EH (cell line): ENCODE measurements at regions not wholly inside any gene's neighbourhood (a gene's known extent, or its start where the extent isn't known, plus 50 kb on each side); places are given as distances from the start of the nearest gene placed in this dataset.
A peak's percentile ranks its signal among the peaks of the same experiment; 100 is the strongest.

Experiments used
- DNase-seq: peaks from one replicate; pipeline ENCODE4 v3.0.0-alpha.2; 2015; ENCODE audit warnings: low read depth

DNA sequence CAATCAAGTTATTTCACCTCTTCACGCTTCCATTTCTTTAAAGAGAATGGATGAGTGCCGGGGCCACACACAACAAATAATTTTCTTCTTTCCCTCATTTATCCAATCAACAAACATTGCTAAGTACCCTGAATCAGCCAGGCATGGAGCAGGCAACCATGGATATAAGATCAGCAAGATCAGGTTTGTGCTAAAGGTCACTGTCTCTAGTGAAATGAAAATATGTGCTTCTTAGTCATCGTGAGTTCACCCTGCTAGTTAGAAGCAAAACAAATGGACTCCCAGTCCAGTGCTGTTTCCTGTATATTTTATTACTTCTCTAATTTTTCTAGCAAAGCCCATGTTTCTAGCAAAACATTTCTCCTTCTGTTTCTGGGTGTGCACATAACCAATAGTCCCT, 629.2 kb downstream of the BNC2 start:
- DNase-seq, result peak; percentile 86

DNA sequence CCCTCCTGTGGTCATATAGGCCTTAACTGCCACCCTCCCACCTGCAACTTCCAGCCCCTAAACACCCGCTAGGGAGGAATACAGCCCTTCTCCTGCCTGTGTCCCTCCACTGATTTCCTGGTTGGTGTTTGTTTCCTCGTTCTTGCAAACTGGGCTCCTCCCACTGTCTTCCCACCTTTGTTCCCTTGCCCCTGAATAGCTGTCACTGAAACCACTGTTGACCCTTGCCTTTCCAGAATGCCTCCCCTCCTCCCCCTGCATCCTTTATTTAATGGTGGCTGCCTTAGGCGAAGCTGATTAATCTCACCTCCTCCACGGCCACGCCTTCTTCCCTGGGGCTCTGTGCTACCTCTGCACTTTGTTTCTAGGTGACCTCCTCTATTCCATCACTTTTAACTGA, 626.7 kb downstream of the BNC2 start:
- no peak for DNase-seq

DNA sequence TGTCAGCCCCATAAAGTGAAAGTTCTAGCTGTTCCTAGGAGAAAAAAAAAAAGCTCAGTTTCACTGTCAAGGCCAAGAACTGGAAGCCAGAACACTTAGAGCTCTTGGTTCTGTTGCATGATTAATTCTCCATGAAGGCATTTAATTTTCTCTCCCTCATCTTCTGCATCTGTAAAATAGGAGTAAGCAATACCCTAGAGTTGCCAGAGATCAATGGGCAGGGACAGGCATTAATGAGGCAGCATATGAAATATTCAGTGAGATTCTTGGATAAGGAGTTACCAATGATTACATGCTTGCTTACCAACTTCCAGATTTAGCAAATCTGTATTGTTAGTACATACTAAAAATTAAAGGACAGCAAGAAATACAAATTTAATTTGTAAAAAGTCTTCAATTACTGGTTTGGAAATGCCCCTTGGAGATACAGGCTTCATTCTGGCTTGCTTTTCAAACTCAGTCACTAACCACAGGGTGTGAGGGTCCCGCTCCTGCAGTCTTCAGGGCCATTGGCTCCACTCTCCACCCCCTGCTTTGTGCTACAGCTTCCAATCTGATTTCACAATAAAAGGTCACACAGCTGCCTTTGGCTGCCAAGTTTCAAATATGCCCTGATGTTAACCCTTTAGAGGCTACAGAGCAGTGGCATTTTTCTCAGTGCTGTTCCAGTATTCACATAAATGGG, 624.6 kb downstream of the BNC2 start:
- peak; percentile 70 for DNase-seq

DNA sequence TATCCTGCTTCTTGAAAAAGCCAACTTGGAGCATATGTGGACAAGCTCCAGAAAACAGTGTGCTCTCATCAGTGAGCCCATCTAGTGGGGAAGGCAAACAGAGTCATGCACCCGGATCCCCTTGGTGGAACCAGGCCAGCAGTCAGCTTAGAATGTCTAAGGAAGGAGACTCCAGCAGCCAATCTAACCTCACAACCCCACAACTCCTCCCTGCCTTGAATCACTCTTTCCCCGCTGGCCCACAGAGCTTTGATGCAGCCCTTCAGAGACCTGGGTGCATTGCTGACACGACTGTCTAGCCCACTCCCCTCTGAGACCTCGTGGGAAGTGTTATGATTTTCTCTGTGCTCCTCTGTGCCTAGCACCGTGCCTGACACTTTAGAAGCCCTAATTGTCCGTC, 623.7 kb downstream of the BNC2 start:
- DNase-seq, result peak; percentile 36

DNA sequence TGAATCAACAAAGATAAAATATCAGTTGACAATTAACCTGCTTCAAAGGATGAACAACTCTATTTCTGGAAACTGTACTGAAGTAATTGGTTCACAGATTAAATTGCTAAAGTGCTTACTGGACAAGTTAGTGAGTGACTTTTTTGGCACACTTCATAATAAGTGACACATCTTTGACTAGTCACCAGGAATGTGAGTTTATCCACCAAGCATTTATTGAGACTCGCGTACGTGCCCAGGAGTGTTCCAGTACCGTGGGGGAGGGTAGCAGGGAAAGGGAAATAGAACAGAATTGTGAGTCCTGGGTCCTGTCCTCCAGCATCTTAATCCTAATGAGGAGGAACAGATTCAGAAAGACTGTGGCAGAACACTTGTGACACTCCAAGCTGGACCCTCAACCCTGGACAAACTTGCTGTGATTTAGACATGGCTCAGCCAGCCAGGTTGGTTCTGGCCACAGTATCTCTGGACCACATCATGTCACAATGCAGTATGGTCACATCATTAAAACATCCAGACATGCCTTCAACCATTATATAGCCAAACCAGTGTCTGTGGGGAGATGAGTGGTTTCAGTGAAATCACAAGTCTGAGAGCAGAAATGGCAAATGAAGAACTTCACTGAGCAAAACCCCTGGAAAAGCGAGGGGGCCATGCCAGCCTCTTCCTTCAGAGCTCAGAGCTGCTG, 623.1 kb downstream of the BNC2 start:
- peak; percentile 93 for DNase-seq

DNA sequence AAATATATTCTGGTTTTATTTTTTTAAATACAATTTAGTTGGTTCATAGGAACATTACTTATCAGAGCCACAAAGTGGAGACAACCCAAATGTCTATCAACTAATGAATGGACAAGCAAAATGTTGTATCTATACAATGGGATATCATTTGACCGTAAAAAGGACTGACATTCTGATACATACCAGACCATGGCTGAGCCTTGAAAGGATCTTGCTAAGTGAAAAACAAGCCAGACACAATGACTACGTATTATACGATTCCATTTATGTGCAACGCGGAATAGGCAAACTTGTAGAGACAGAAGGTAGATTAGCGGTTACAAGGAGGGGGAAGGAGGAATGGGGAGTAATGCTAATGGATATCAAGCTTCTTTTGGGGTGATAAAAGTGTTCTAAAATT, 621.6 kb downstream of the BNC2 start:
- DNase-seq, result no peak

DNA sequence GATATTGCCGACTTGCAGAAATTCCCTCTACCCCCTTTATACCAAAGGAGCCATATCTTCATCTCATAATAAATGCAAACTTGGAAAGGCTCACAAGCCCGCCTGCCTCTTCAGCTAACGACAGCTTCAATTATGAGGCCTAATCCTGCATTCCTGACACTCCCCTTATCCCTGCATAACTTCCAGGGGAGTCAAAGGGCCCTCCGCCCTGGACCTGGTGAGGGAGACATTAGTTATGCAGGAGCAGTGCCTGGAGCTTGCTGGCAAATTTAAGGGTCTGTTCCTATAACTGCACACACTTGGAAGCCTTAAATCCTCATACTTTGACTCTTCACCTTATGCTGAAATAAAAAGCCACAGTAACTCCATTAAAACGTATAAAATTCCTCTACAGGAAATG, 617.9 kb downstream of the BNC2 start:
- DNase-seq, result peak; percentile 46

DNA sequence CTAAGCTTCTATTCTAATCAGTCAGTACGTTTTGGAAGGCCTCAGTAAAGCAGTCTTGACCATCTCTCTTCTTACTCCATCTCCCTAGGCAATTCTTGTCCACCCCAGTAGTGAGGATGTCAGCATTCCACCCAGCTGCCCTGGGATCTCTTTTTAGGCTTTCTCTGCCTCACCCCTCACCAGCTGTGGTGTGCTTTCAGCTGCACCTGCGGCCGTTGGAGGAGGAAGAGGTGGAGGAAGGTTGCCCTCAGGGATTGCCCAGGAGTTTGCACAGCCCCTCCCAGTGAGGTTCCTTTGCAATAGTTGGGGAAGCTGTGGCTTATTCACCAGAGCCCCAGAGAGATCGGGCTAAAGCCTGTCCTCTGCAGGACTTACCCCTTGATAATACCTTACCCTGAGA, 615.8 kb downstream of the BNC2 start:
- DNase-seq, result no peak

DNA sequence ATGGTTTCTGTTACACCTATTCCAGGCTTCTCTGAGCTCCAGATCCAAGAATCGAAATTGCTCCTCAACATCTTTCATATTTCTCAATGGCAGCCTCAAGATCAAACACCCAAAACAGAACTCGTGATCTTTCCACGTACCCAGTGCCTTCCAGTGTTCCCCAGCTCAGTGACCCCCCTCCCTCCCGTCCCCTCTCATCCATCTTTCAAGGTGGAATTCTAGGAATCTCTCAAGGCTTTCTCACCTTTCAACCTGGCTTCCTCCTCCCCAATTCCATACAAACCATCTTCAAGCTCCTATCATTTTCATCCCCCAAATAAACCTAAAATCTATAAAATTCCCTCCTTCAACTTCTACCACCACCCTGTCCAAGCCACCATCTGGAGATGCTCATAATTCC, 615.3 kb downstream of the BNC2 start:
- DNase-seq, result no peak

DNA sequence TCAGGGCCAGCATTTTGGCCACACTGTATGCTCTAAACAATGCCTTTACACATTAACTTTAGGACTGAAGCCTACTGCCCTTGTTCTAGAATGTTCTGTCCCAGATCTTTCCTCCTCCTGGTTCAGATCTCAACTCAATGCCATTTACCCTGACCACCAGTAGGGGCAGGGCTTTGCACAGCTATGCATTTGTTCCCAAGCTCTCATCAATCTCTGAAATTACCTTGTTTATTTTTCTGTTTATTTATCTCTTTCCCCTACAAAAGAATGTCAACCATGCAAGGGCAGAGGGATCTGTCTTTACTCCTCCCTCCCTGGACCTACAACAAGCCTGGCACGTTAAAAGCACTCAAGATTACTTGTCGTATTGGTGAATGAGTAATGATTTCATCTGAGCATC, 612.9 kb downstream of the BNC2 start:
- no peak for DNase-seq

DNA sequence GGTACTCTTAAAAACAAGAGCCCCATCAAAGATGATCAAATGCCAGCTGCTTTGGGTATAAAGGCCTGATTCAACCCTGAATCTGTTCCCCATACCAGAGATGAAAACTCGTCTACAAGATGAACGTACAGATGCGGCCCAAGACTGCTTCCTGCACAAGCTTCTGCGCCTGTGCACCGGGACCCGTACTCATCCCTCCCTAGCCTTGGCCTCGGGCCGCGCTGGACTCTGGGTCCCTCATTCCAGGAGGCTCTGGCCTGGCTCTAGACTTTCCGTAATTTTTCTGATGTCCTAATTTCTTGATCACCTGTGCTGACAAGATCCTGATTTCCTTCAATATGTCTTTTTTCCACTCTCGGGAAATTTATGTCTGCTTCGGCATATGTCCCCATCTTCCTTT, 612.3 kb downstream of the BNC2 start:
- no peak for DNase-seq

DNA sequence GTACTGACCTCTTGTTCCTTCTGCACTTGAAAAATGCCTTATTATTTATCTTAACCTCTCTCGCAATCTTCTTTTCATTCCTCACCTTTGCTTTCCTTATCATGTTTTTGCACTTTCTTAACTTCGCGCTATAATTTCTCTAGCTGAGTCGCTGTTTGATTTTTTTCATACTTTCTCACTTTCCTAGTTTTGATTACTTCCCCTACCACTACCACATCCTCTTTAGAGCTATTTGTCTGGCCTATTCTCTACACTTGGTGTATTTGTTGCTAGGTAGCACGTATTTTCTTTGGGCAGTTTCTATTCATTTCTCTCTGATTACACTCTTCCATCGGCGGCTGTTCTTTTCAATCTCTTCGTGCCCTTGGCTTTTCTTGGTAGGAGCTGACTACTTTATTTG, 611.8 kb downstream of the BNC2 start:
- no peak for DNase-seq

DNA sequence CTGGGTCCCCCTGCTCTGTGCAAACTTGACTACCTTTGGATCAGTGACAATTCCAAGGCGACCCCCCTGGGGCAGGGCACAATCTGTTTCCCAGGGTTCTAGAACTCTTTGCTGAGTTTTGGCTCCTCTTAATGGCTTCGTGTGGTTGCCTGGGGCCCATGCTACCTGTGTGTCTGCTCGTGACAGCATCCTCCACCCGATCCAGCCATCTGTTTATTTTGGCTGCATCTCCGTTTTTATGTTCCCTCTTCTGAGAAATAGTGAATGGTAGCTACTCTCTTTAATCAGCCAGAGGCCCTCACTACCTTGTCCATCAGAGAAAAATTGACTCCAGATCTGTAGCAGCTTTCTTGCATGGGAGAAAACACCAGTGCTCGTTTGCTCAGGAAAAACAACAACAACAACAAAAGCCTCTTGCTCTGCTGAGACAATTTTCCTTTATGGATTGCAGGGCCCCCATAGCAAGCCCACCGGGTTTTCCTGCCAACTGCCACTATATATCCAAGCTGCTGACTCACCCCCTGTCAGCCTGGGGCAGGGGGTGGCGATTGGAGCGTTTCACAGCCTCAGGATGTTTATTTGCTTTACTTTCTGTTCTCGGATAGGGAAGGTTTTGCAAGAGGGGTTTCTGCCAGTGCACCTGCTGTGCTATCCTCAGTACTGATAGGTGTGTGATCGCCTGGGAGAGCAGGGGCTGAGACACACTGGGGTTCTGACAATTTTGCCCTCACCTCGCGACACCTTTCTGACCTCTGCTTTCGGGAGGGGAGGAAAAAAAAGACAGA, 607.8 kb downstream of the BNC2 start:
- DNase-seq, result peak; percentile 26

DNA sequence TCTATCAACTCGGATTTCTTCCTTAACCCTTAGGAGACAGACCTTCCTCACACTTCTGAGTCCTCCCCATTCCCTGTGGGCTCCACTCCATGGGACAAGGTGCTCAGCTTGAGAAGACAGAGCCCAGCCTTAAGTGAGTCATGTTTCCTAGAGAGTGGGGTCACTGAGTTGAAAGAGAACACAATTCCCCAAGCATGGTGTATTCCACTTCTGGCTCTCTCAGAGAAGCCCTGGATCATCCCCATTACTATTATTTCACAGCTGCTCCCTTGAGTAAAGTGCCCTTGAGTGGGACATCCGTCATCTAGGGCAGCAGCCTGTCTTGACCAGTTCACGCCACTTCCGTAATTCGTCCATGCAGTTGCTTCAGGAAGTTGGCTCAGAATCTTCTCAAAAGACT, 604.8 kb downstream of the BNC2 start:
- DNase-seq, result no peak

DNA sequence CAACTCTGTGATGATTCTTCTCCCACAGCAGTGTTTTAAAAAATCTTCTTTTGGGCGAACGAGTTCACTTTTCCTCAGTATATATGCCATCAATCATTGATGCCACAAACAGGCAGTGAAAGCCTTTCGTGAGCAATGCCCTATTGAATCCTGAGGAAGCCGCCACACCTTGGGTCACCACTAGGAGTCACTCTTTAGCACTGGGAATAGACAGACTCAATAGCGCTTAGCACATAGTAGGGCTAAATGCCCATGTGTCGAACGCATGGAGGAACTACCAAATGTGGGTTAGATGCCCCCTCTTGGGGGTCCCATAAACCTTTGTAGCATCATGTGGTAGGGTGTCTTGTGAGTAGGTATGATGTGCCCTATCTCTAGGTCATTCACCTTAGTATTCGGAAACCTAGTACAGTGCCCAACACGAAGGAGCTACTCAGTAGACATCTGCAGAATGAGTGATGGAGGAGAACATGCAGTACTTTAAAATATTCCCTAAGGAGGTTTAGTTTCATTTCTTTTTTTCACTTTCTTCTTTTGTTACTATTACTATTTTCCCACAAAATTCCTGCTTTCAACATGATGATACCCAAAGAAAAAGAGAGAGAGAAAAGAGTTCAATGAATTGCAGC, 603.7 kb downstream of the BNC2 start:
- DNase-seq, result no peak

DNA sequence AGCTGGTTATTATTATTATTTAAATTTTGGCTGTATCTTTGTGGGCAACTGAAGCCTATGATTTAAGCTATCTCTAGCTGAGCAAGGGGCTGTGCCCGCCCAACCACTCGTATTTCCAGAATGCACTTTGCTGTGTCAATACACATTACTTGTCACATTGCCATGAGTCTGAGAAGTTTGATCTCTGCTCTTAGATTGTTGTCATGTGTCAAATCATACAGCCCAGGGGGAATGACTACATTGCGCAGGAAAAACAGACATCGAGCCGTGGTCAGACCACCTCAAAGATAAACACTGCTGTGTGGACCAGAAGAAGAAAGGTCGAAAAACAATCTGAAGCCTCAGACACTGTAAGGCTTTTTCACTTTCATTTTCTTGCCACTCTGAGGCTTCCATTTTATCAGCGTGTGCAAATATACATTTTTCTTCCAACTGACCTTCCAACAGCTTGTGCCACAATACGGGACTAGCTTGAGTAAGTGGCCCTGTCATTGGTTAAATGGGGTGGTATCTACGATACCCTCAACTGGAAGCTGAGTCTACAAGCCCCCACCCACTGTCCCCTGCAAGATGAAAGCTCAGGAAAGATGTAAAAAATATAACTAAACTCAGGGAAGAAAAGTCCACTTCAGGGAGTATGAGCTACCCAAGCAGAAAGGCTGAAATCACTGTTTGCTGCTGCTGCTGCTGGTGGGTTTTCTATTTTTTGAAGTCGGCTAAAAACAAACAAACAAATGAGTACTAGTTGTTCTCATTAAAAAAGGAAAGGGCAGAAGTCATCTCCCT, 603.0 kb downstream of the BNC2 start:
- peak; percentile 43 for DNase-seq

DNA sequence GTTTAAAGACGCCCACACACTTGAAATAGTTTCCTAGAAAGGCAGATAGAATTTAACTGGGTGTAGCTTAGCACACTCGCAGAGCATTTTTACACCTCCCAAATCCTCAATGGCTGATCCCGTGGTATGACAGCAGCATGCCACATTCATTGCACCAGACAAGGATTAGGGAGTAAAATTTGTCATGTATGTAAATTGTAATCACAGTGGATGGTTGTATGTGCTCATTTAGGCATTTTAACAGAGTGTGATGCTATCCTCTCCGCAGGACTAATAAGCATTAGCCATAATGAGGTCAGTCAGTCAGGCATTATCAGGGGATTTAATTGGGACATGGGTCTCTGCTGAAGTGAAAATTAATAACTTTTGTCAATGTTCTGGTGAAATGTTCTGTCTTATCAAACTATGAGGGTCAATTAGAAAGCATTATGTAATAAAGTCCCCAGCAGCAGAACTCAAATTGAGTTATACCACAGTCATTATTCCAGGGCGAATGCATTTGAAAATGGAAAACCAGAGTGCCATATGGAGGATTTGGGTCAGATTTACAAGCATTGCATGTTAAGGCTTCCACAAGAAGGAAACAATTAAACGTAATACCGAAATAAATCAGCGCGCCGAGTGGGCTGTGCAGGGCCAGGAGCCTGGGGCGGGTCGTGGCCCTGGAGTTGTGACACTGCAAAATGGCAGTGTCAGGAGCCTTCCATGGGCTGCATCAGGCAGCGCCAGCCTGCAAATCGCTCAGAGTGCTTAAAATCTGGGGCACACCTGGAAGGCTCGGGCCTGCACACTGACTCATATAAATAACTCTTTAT, 602.2 kb downstream of the BNC2 start:
- DNase-seq, result peak; percentile 40

DNA sequence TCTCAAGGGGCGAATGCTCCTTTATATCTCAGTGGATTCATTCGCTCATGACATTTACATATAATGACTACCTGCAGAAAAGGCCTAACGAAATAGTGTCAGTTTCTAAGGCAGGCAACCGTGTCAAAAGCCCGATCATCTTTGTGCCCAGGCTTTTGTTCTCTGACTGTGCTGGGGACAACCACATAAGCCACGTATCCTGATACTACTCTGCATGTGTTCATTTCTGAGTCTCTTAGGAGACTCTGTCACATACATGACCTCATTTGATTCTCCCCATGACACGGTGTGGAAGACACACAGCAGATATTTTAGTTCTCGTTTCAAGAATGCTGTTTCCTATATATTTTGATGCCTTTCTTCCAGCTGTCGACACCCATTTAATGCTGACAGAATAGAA, 598.5 kb downstream of the BNC2 start:
- no peak for DNase-seq

DNA sequence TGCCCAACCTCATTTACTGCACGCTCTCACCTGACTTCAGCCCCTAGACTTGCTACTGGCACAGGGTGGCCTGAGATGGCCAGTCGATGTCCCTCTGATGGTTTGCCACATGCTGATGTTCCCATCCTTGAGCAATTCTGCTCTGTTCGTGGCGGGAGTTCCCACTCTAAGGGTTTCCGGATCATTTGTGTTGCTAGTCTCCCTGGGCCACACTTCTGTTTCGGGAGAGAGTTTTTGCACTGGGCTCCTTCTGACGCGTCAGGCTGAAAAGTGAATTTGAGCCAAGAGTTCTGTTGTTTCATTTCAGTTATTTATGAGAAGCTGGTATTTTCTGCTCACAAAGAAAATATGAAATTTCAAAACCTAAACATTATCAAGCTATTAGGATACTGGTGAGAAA, 597.7 kb downstream of the BNC2 start:
- DNase-seq, result no peak

DNA sequence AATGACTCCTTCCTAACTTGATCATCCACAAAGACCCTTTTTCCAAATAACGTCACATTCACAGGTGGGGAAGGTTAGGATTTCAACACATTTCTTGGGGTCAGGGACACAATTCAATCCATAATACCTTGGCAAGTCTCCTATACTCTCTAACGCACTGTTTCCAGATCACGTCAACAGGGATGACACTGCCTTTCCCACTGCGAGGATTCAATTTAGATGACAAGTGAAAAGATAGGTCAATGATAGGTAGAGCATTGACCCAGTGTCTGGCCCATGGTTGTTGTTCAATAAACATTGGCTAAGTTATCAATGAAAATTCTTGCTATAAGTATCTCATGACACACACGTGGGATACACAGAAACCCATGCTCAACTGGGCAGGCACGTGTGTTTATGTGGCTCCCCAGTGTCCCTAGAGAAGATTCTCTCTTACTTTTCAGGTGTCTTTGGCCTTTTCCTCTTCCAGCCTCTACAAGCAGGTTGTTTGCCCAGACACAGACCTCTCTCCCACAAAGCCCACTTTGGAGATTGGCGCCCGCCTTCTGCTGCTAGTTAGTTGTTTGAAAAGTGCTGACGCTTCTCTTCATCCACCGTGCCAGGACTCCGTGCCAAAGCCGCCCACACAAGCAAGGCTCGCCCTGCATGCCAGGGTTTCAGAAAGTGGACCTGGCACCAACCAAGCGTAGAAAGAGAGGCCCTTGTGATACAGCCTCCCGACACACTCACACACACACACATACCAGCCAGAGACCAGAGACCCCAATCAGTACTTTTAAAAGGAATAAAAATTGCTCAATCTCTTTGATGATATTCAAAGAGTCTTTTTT, 594.5 kb downstream of the BNC2 start:
- no peak for DNase-seq
